ENCODE measurements at regions not wholly inside any gene's neighbourhood (a gene's known extent, or its start where the extent isn't known, plus 50 kb on each side); places are given as distances from the start of the nearest gene placed in this dataset.

DNA sequence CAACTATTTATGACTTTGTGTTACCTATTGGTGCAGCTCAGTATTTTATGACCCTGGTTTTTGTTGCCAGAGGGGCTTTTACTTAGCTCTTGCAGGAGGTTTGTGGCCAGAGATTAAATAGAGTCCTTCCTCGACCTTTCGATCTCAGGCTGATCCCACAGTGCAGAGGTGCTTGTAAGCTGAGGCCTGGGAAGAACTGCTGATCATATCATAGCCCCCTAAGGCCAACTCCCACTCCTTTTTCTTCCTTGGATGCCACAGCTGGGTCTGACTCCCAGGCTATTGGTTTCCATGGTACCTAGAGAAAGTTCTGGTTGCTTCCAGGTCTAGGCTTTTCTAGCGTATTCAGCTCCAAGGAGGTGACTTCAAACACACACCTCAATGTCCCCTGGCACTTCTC lies 324.9 kb downstream of the FOXO1 start:
- DNase-seq = no peak
- TF ChIP-seq POLR2AphosphoS5 (IDR thresholded peaks at IDR 0.05) (no peak), CTCF (IDR thresholded peaks at IDR 0.05 in 8 of 11, conservative IDR thresholded peaks at IDR 0.05 in 3 of 11) (no peak), POLR2A (IDR thresholded peaks at IDR 0.05) (no peak)

GRCh38 chr13:40342461-40342860 lies 324.0 kb downstream of the FOXO1 start:
- TF ChIP-seq CTCF (IDR thresholded peaks at IDR 0.05 in 8 of 11, conservative IDR thresholded peaks at IDR 0.05 in 3 of 11) = no peak
- TF ChIP-seq POLR2AphosphoS5 (IDR thresholded peaks at IDR 0.05) = no peak
- no peak for TF ChIP-seq POLR2A (IDR thresholded peaks at IDR 0.05)
- 72 to 96% (median 92%) methylated on average over 7 of the region's 7 CpGs for WGBS, 5 donors
- Histone ChIP-seq H3K27ac (no peak overlapping the region), H3K4me3 (no peak overlapping the region), H3K4me1 (peaks cover 0 to 40% (median 22%) of the 10 kb centered on the region in 6 donors), H3K9me3 (no peaks in the 10 kb centered on the region), H3K27me3 (replicated peaks in 1 of 7) (no peaks in the 10 kb centered on the region), H3K36me3 (no peaks in the 10 kb centered on the region)
- intact Hi-C loops (cut with DNase I; ENCODE audit: low total_unique reads) = no loop called here
- no peak for DNase-seq

More for the DNA sequence above, 324.9 kb downstream of the FOXO1 start:
- H3K4me3 ChIP-seq = no peak overlapping the region
- no peaks in the 10 kb centered on the region for H3K36me3 ChIP-seq
- H3K27ac ChIP-seq = no peak overlapping the region
- 93 to 100% (median 96%) methylated on average over 3 of the region's 3 CpGs for WGBS, 5 donors
- intact Hi-C loops (cut with DNase I; ENCODE audit: low total_unique reads) = no loop called here
- no peaks in the 10 kb centered on the region for H3K27me3 ChIP-seq (replicated peaks in 1 of 7)
- H3K4me1 ChIP-seq = peaks cover 0 to 41% (median 24%) of the 10 kb centered on the region in 6 donors
- H3K9me3 ChIP-seq = no peaks in the 10 kb centered on the region

DNA sequence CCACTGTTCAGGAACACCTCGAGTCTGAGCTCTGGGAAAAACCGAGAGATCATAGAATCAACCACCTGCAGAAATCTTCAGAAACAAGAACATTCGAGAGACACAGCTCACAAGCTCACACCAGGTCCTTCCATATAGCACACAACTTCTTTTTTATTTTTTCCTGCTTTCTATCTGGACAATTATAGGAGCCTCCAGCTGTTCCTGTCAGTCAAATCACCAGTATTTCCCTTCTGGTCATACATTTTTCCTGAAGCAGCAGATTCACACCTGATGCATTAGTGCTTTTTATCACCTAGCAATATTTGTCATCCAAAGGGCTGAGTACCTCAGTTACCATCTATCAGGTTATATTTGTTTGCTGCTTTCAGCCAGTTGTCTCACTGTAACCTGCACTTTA lies 323.5 kb downstream of the FOXO1 start:
- DNase-seq = no peak
- no peak for TF ChIP-seq CTCF (IDR thresholded peaks at IDR 0.05 in 8 of 11, conservative IDR thresholded peaks at IDR 0.05 in 3 of 11)
- no peak for TF ChIP-seq POLR2A (IDR thresholded peaks at IDR 0.05)
- no peak for TF ChIP-seq POLR2AphosphoS5 (IDR thresholded peaks at IDR 0.05)
- intact Hi-C loops (cut with DNase I; ENCODE audit: low total_unique reads) = no loop called here

GRCh38 chr13:40343550-40344269 lies 322.7 kb downstream of the FOXO1 start:
- no peak for DNase-seq
- no peak for TF ChIP-seq CTCF (IDR thresholded peaks at IDR 0.05 in 8 of 11, conservative IDR thresholded peaks at IDR 0.05 in 3 of 11)
- TF ChIP-seq POLR2AphosphoS5 (IDR thresholded peaks at IDR 0.05) = no peak
- no peak for TF ChIP-seq POLR2A (IDR thresholded peaks at IDR 0.05)
- Histone ChIP-seq H3K4me1 (peaks cover 0 to 46% (median 22%) of the 10 kb centered on the region in 6 donors), H3K27ac (peak overlapping the region in 3 of 8 donors; percentile 68 to 77 (median 75)), H3K27me3 (replicated peaks in 1 of 7) (no peaks in the 10 kb centered on the region), H3K36me3 (no peaks in the 10 kb centered on the region), H3K4me3 (no peak overlapping the region), H3K9me3 (no peaks in the 10 kb centered on the region)
- 73 to 90% (median 87%) methylated on average over 3 of the region's 3 CpGs for WGBS, 5 donors
- intact Hi-C loops (cut with DNase I; ENCODE audit: low total_unique reads) = no loop called here

More for the DNA sequence above, 323.5 kb downstream of the FOXO1 start:
- Histone ChIP-seq H3K27me3 (replicated peaks in 1 of 7) (no peaks in the 10 kb centered on the region), H3K36me3 (no peaks in the 10 kb centered on the region), H3K9me3 (no peaks in the 10 kb centered on the region), H3K4me3 (no peak overlapping the region), H3K4me1 (peaks cover 0 to 39% (median 22%) of the 10 kb centered on the region in 6 donors), H3K27ac (no peak overlapping the region)
- 80 to 91% (median 87%) methylated on average over 3 of the region's 3 CpGs for WGBS, 5 donors
